ENCODE measurements at regions not wholly inside any gene's neighbourhood (a gene's known extent, or its start where the extent isn't known, plus 50 kb on each side); places are given as distances from the start of the nearest gene placed in this dataset.

DNA sequence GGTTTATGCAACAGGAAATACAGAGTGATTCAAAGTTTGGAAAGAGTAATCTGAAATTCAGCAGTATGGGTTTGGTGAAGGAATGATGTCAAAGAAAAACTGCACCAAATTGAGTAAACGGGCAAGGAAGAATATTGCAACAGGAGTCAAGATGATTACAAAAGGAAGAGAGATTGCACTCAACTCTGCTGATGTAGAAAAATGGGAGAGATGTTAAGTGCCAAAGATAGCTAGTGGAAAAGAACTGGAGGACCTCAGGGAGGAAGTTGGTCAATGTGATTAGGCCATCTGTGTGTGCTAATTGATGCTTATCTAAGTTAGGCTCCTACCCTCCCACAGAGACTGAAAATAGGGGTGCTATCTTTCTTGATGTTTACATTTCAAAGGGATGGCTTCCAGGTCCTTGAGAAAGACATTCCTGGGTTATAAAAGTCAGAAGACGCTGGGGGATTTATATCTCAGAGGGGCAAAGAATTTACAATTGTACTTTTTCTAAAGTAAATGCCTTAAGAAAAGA, 167.4 kb upstream of the FAM47A start:
- no peaks in the 10 kb centered on the region for H3K9me3 ChIP-seq (ENCODE audit: insufficient read depth, low read depth, low read length)
- no peaks in the 10 kb centered on the region for H3K9me2 ChIP-seq (replicated peaks; ENCODE audit: low read depth, low read length)
- no peaks in the 10 kb centered on the region for H3K36me3 ChIP-seq (ENCODE audit: insufficient read depth, low read length)
- H3K4me3 ChIP-seq (ENCODE audit: low read length, poor library complexity, severe bottlenecking) = no peak overlapping the region
- H2AFZ ChIP-seq (ENCODE audit: low read length) = no peak overlapping the region
- no peaks in the 10 kb centered on the region for H3K27me3 ChIP-seq (ENCODE audit: insufficient read depth, low read length, poor library complexity, severe bottlenecking)
- H3K79me2 ChIP-seq (ENCODE audit: insufficient read depth, low read length) = no peaks in the 10 kb centered on the region
- H3K9ac ChIP-seq (ENCODE audit: low read depth, low read length, poor library complexity, severe bottlenecking) = no peak overlapping the region
- TF ChIP-seq, protein P1, sequence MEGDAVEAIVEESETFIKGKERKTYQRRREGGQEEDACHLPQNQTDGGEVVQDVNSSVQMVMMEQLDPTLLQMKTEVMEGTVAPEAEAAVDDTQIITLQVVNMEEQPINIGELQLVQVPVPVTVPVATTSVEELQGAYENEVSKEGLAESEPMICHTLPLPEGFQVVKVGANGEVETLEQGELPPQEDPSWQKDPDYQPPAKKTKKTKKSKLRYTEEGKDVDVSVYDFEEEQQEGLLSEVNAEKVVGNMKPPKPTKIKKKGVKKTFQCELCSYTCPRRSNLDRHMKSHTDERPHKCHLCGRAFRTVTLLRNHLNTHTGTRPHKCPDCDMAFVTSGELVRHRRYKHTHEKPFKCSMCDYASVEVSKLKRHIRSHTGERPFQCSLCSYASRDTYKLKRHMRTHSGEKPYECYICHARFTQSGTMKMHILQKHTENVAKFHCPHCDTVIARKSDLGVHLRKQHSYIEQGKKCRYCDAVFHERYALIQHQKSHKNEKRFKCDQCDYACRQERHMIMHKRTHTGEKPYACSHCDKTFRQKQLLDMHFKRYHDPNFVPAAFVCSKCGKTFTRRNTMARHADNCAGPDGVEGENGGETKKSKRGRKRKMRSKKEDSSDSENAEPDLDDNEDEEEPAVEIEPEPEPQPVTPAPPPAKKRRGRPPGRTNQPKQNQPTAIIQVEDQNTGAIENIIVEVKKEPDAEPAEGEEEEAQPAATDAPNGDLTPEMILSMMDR (conservative IDR thresholded peaks at IDR 0.05; ENCODE audit: low read length) = no peak
- TF ChIP-seq EZH2phosphoT487 (IDR thresholded peaks at IDR 0.05; ENCODE audit: borderline replicate concordance) = no peak
- H3F3A ChIP-seq (ENCODE audit: low read depth) = no peaks in the 10 kb centered on the region
- H3K4me2 ChIP-seq (ENCODE audit: low read depth, low read length, poor library complexity, severe bottlenecking) = no peak overlapping the region
- no peaks in the 10 kb centered on the region for H4K20me1 ChIP-seq (ENCODE audit: insufficient read depth, low read length, poor library complexity, severe bottlenecking)
- H3K4me1 ChIP-seq (ENCODE audit: insufficient read depth, low read length, poor library complexity, severe bottlenecking) = no peaks in the 10 kb centered on the region

DNA sequence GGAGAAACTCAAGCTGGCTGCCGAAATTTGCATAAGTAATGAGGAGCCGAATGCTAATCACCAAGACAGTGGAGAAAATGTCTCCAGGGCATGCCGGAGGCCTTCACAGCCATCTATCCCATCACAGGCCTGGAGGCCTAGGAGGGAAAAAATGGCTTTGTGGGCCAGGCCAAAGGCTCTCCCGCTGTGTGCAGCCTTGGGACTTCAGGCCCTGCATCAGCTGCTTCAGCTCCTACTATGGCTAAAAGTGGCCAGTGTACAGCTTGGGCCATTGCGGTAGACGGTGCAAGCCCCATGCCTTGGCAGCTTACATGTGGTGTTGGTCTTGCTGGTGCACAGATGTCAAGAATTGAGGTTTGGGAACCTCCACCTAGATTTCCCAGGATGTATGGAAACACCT, 162.6 kb upstream of the FAM47A start:
- H3K79me2 ChIP-seq (ENCODE audit: insufficient read depth, low read length) = no peaks in the 10 kb centered on the region
- no peak overlapping the region for H3K4me2 ChIP-seq (ENCODE audit: low read depth, low read length, poor library complexity, severe bottlenecking)
- H4K20me1 ChIP-seq (ENCODE audit: insufficient read depth, low read length, poor library complexity, severe bottlenecking) = no peaks in the 10 kb centered on the region
- H3F3A ChIP-seq (ENCODE audit: low read depth) = no peaks in the 10 kb centered on the region
- no peak overlapping the region for H3K9ac ChIP-seq (ENCODE audit: low read depth, low read length, poor library complexity, severe bottlenecking)
- no peaks in the 10 kb centered on the region for H3K36me3 ChIP-seq (ENCODE audit: insufficient read depth, low read length)
- H3K4me3 ChIP-seq (ENCODE audit: low read length, poor library complexity, severe bottlenecking) = no peak overlapping the region
- H3K27me3 ChIP-seq (ENCODE audit: insufficient read depth, low read length, poor library complexity, severe bottlenecking) = no peaks in the 10 kb centered on the region
- H2AFZ ChIP-seq (ENCODE audit: low read length) = no peak overlapping the region
- no peaks in the 10 kb centered on the region for H3K4me1 ChIP-seq (ENCODE audit: insufficient read depth, low read length, poor library complexity, severe bottlenecking)
- TF ChIP-seq, protein P1 (conservative IDR thresholded peaks at IDR 0.05; ENCODE audit: low read length) = no peak
- TF ChIP-seq EZH2phosphoT487 (IDR thresholded peaks at IDR 0.05; ENCODE audit: borderline replicate concordance) = no peak
- no peaks in the 10 kb centered on the region for H3K9me2 ChIP-seq (replicated peaks; ENCODE audit: low read depth, low read length)
- no peaks in the 10 kb centered on the region for H3K9me3 ChIP-seq (ENCODE audit: insufficient read depth, low read depth, low read length)

DNA sequence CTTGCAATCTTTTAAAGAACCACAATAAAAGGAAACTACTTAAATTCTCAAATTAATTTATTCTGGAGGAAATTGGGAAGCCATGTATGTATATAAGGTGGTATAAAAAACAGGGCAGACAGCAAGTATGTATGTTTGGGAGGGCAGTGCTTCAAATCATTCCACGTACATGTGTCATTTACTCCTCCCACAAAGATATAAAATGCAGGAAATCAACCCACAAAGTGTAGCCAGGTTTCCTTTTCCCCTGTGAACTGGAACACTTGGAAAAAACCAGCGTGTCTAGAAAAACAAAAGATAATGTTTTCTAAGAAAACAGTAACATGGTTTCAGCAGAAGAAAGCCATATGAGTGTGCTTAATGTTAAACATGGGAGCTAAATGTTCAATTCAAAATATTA, 156.7 kb upstream of the FAM47A start:
- Histone ChIP-seq H4K20me1 (ENCODE audit: insufficient read depth, low read length, poor library complexity, severe bottlenecking) (no peaks in the 10 kb centered on the region), H3K9ac (ENCODE audit: low read depth, low read length, poor library complexity, severe bottlenecking) (no peak overlapping the region), H3K9me3 (ENCODE audit: insufficient read depth, low read depth, low read length) (no peaks in the 10 kb centered on the region), H3K79me2 (ENCODE audit: insufficient read depth, low read length) (no peaks in the 10 kb centered on the region), H2AFZ (ENCODE audit: low read length) (no peak overlapping the region), H3K36me3 (ENCODE audit: insufficient read depth, low read length) (no peaks in the 10 kb centered on the region), H3K27me3 (ENCODE audit: insufficient read depth, low read length, poor library complexity, severe bottlenecking) (no peaks in the 10 kb centered on the region), H3K9me2 (replicated peaks; ENCODE audit: low read depth, low read length) (no peaks in the 10 kb centered on the region), H3K4me3 (ENCODE audit: low read length, poor library complexity, severe bottlenecking) (no peak overlapping the region), H3F3A (ENCODE audit: low read depth) (no peaks in the 10 kb centered on the region), H3K4me1 (ENCODE audit: insufficient read depth, low read length, poor library complexity, severe bottlenecking) (no peaks in the 10 kb centered on the region), H3K4me2 (ENCODE audit: low read depth, low read length, poor library complexity, severe bottlenecking) (no peak overlapping the region)
- TF ChIP-seq EZH2phosphoT487 (IDR thresholded peaks at IDR 0.05; ENCODE audit: borderline replicate concordance) = no peak
- TF ChIP-seq, protein P1 (conservative IDR thresholded peaks at IDR 0.05; ENCODE audit: low read length) = no peak
